ENCODE measurements at regions not wholly inside any gene's neighbourhood (a gene's known extent, or its start where the extent isn't known, plus 50 kb on each side); places are given as distances from the start of the nearest gene placed in this dataset.

DNA sequence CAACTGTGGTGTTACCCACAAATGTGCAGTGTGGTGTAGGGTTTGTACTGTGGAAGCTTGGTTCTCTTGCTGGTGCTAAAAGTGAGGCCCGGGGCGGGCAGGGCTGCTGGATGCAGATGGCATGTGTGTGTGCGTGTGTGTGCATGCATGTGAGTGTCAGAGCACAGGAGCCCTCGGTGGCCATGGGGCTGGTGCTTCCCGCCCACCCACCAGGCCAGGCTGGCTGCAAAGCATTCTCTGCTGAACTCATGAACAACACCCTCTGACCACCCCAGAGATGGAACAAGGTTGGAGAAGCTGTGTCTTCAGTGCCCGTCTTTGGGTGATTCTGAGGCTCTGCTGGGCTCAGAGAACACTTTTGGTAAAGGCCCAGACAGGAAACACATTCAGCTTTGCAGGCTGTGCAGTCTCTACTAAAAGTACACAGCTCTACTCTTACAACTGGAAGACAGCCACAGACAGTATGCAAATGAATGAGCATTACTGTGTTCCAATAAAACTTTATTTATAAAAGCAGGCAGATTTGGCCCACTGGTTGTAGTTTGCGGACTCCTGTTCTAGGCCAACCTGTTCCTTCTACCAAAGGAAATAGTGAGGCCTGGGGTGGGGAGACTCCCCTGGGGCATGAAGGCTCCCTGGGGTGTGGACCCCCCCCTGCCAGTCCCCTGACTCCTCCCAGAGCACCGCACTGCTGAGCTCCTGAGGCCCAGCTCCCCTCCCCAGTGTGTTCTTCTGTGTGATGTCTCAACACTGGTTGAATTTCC lies 225.3 kb upstream of the HDAC4 start:
- TF ChIP-seq KLF10 (tag by site-specific recombination; IDR thresholded peaks at IDR 0.05) (no peak), ZNF423 (tag by site-specific recombination; IDR thresholded peaks at IDR 0.05) (no peak), SETDB1 (IDR thresholded peaks at IDR 0.05; ENCODE audit: insufficient read length, low read length) (no peak), CTCF (tag by site-specific recombination; IDR thresholded peaks at IDR 0.05) (no peak), ZFP37 (tag by site-specific recombination; IDR thresholded peaks at IDR 0.05) (no peak), ZNF623 (tag by site-specific recombination; IDR thresholded peaks at IDR 0.05) (no peak), ZFP41 (tag by site-specific recombination; IDR thresholded peaks at IDR 0.05; ENCODE audit: borderline replicate concordance) (no peak), RBAK (tag by site-specific recombination; IDR thresholded peaks at IDR 0.05) (no peak), ZSCAN16 (tag by site-specific recombination; IDR thresholded peaks at IDR 0.05) (no peak), ZNF184 (tag by site-specific recombination; IDR thresholded peaks at IDR 0.05) (no peak)

All from HEK293 (cell line).